Gastroesophageal sphincter (tissue), 4 donors: ENCODE measurements at regions not wholly inside any gene's neighbourhood (a gene's known extent, or its start where the extent isn't known, plus 50 kb on each side); places are given as distances from the start of the nearest gene placed in this dataset.

Experiments
- ATAC-seq: fragments of 150-250 bp; one replicate; pipeline ENCODE4 v1.9.1; 2016; ENCODE audit warnings: mild to moderate bottlenecking, moderate library complexity
- H3K27ac ChIP-seq, 4 donors: fragments of 200-600 bp; sonication (generic) in 3 of 4; 1 replicate in 3 of 4; 2 replicates in 1 of 4; pipeline ENCODE4 v1.5.1; 2016 to 2019
- H3K27me3 ChIP-seq: fragments of 200-600 bp; sonication (generic); one replicate; pipeline ENCODE4 v1.5.1; 2019
- H3K36me3 ChIP-seq, 2 donors: fragments of 200-600 bp; sonication (generic); one replicate each; pipeline ENCODE4 v1.5.1; 2019; ENCODE audit warnings: control low read depth in 1 of 2
- H3K4me1 ChIP-seq, 3 donors: fragments of 200-600 bp; sonication (generic); 1 replicate in 2 of 3; 2 replicates in 1 of 3; pipeline ENCODE4 v1.5.1; 2016 to 2019; ENCODE audit warnings: control low read depth in 2 of 3
- H3K4me3 ChIP-seq, 2 donors: fragments of 200-600 bp; sonication (generic); one replicate each; pipeline ENCODE4 v1.5.1; 2019; ENCODE audit warnings: mild to moderate bottlenecking in 1 of 2, moderate library complexity in 1 of 2
- H3K9me3 ChIP-seq, 3 donors: fragments of 200-600 bp; sonication (generic); one replicate each; pipeline ENCODE4 v1.5.1; 2017 to 2019; ENCODE audit warnings: control low read depth in 2 of 3
- CTCF ChIP-seq, 4 experiments: fragments of 200-600 bp in 2 of 4; fragments of 450-650 bp in 2 of 4; sonication (generic) in 1 of 4; IDR thresholded peaks; one replicate each; pipeline ENCODE4 v1.5.1; 2017 to 2019; ENCODE audit warnings: antibody characterized with exemption in 4 of 4, mild to moderate bottlenecking in 2 of 4, moderate library complexity in 2 of 4
- EP300 ChIP-seq: sonication (generic); formaldehyde crosslinking; IDR thresholded peaks from one replicate; pipeline ENCODE4 v1.6.1; 2017; ENCODE audit warnings: antibody characterized with exemption, mild to moderate bottlenecking
- POLR2A ChIP-seq, 2 donors: fragments of 450-650 bp; IDR thresholded peaks; one replicate each; pipeline ENCODE4 v1.6.1; 2017; ENCODE audit warnings: antibody characterized with exemption in 2 of 2, mild to moderate bottlenecking in 2 of 2, moderate library complexity in 1 of 2
- POLR2AphosphoS5 ChIP-seq: sonication (generic); formaldehyde crosslinking; IDR thresholded peaks from one replicate; pipeline ENCODE4 v1.6.1; 2017; ENCODE audit warnings: antibody characterized with exemption
- WGBS, 2 donors: methylation state at CpG; one replicate each; pipeline ENCODE4 v1.1.5; 2018; ENCODE audit warnings: low coverage in 1 of 2; 5-methylcytosine and 5-hydroxymethylcytosine counted together

GRCh38 chr4:27775156-27775555 lies 914.5 kb downstream of the STIM2 start:
- H3K4me3 ChIP-seq: no peak overlapping the region
- TF ChIP-seq CTCF (IDR thresholded peaks at IDR 0.05): no peak
- TF ChIP-seq POLR2AphosphoS5: no peak
- TF ChIP-seq EP300: no peak
- TF ChIP-seq POLR2A (IDR thresholded peaks at IDR 0.05): no peak
- H3K9me3 ChIP-seq: no peaks in the 10 kb centered on the region
- H3K27ac ChIP-seq: no peak overlapping the region
- H3K4me1 ChIP-seq: no peaks in the 10 kb centered on the region
- no peaks in the 10 kb centered on the region for H3K36me3 ChIP-seq
- no peaks in the 10 kb centered on the region for H3K27me3 ChIP-seq
- no peak for ATAC-seq
- 36 to 52% methylated on average over 3 of the region's 3 CpGs for WGBS, 2 donors

- H3K4me1 ChIP-seq: no peaks in the 10 kb centered on the region
- no peak overlapping the region for H3K27ac ChIP-seq
- ATAC-seq: no peak
- no peaks in the 10 kb centered on the region for H3K36me3 ChIP-seq
- 80 to 90% methylated on average over 1 of the region's 1 CpG for WGBS, 2 donors
- no peak overlapping the region for H3K4me3 ChIP-seq
- TF ChIP-seq POLR2A (IDR thresholded peaks at IDR 0.05) (no peak), POLR2AphosphoS5 (no peak), CTCF (IDR thresholded peaks at IDR 0.05) (no peak), EP300 (no peak)
- no peaks in the 10 kb centered on the region for H3K9me3 ChIP-seq
- no peaks in the 10 kb centered on the region for H3K27me3 ChIP-seq
These were observed 919.2 kb downstream of the STIM2 start for GRCh38 chr4:27779827-27780226.

GRCh38 chr4:27787195-27787594 lies 926.6 kb downstream of the STIM2 start:
- ATAC-seq: no peak
- H3K36me3 ChIP-seq: no peaks in the 10 kb centered on the region
- H3K4me1 ChIP-seq: no peaks in the 10 kb centered on the region
- no peaks in the 10 kb centered on the region for H3K27me3 ChIP-seq
- 80 to 90% methylated on average over 2 of the region's 2 CpGs for WGBS, 2 donors
- H3K27ac ChIP-seq: no peak overlapping the region
- no peak for TF ChIP-seq POLR2AphosphoS5
- no peak for TF ChIP-seq POLR2A (IDR thresholded peaks at IDR 0.05)
- TF ChIP-seq EP300: no peak
- no peak for TF ChIP-seq CTCF (IDR thresholded peaks at IDR 0.05)
- H3K4me3 ChIP-seq: no peak overlapping the region
- H3K9me3 ChIP-seq: no peaks in the 10 kb centered on the region

GRCh38 chr4:27789773-27790172 lies 929.1 kb downstream of the STIM2 start:
- no peaks in the 10 kb centered on the region for H3K4me1 ChIP-seq
- TF ChIP-seq POLR2AphosphoS5 (no peak), CTCF (IDR thresholded peaks at IDR 0.05) (no peak)
- H3K27me3 ChIP-seq: no peaks in the 10 kb centered on the region
- H3K36me3 ChIP-seq: no peaks in the 10 kb centered on the region
- no peak overlapping the region for H3K4me3 ChIP-seq
- no peak overlapping the region for H3K27ac ChIP-seq
- no peaks in the 10 kb centered on the region for H3K9me3 ChIP-seq
- no peak for ATAC-seq
- WGBS, 2 donors: 73 to 74% methylated on average over 6 of the region's 6 CpGs

- H3K36me3 ChIP-seq: no peaks in the 10 kb centered on the region
- H3K27me3 ChIP-seq: no peaks in the 10 kb centered on the region
- H3K4me3 ChIP-seq: no peak overlapping the region
- no peak overlapping the region for H3K27ac ChIP-seq
- H3K9me3 ChIP-seq: no peaks in the 10 kb centered on the region
- 83 to 90% methylated on average over 4 to 5 of the region's 5 CpGs for WGBS, 2 donors
- H3K4me1 ChIP-seq: no peaks in the 10 kb centered on the region
- TF ChIP-seq POLR2A (IDR thresholded peaks at IDR 0.05): no peak
- no peak for TF ChIP-seq EP300
- TF ChIP-seq POLR2AphosphoS5: no peak
- TF ChIP-seq CTCF (IDR thresholded peaks at IDR 0.05): no peak
- no peak for ATAC-seq
These were observed 930.3 kb downstream of the STIM2 start for GRCh38 chr4:27790911-27791310.
